Stomach smooth muscle (tissue), 2 donors: ENCODE measurements at regions not wholly inside any gene's neighbourhood (a gene's known extent, or its start where the extent isn't known, plus 50 kb on each side); places are given as distances from the start of the nearest gene placed in this dataset.
"Not testable (repeated sequence)": the region's sequence is repeated elsewhere in the genome, so short reads cannot be mapped to it uniquely, and the experiment has no call there.

Experiments
- H3K27ac ChIP-seq: one replicate; pipeline ENCODE4 v1.7.0; 2013; ENCODE audit warnings: mild to moderate bottlenecking, low read length, inconsistent platforms
- H3K27me3 ChIP-seq, 2 donors: one replicate each; pipeline ENCODE4 v1.7.0; 2013; ENCODE audit warnings: low read length in 2 of 2; ENCODE audit not compliant: insufficient read depth in 2 of 2, control insufficient read depth in 1 of 2
- H3K36me3 ChIP-seq, 2 donors: one replicate each; pipeline ENCODE4 v1.7.0; 2013; ENCODE audit warnings: low read length in 2 of 2; ENCODE audit not compliant: control insufficient read depth in 2 of 2, insufficient read depth in 2 of 2
- H3K4me1 ChIP-seq: one replicate; pipeline ENCODE4 v1.7.0; 2013; ENCODE audit warnings: low read length; ENCODE audit not compliant: control insufficient read depth, insufficient read depth
- H3K4me3 ChIP-seq, 2 donors: one replicate each; pipeline ENCODE4 v1.7.0; 2013; ENCODE audit warnings: low read length in 2 of 2
- H3K9ac ChIP-seq, 2 donors: one replicate each; pipeline ENCODE4 v1.7.0; 2013; ENCODE audit warnings: low read length in 2 of 2, mild to moderate bottlenecking in 1 of 2
- H3K9me3 ChIP-seq, 2 donors: one replicate each; pipeline ENCODE4 v1.7.0; 2013; ENCODE audit warnings: low read length in 2 of 2; ENCODE audit not compliant: control insufficient read depth in 2 of 2
- donor health status: healthy.
- donor health status: Pancreatic carcinoma.

GRCh38 chrX:42175843-42176242, 252.5 kb upstream of the CASK start:
- Histone ChIP-seq H3K36me3 (no peaks in the 10 kb centered on the region), H3K27ac (no peak overlapping the region), H3K4me1 (no peaks in the 10 kb centered on the region), H3K4me3 (no peak overlapping the region), H3K27me3 (peaks cover 0 to 11% of the 10 kb centered on the region in 2 donors), H3K9ac (no peak overlapping the region), H3K9me3 (no peaks in the 10 kb centered on the region)

DNA sequence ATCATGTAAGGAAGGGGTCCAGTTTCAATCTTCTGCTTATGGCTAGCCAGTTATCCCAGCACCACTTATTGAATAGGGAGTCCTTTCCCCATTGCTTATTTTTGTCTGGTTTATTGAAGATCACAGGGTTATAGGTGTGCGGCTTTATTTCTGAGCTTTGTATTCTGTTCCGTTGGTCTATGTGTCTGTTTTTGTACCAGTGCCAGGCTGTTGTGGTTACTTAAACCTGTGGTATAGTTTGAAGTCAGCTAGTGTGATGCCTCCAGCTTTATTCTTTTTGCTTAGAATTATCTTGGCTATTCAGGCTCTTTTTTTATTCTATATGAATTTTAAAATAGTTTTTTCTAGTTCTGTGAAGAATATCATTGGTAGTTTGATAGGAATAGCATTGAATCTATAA, 234.6 kb upstream of the CASK start:
- H3K27ac ChIP-seq, H3K9me3 ChIP-seq, H3K27me3 ChIP-seq, H3K36me3 ChIP-seq, H3K4me3 ChIP-seq, H3K9ac ChIP-seq, H3K4me1 ChIP-seq: not testable (repeated sequence)

DNA sequence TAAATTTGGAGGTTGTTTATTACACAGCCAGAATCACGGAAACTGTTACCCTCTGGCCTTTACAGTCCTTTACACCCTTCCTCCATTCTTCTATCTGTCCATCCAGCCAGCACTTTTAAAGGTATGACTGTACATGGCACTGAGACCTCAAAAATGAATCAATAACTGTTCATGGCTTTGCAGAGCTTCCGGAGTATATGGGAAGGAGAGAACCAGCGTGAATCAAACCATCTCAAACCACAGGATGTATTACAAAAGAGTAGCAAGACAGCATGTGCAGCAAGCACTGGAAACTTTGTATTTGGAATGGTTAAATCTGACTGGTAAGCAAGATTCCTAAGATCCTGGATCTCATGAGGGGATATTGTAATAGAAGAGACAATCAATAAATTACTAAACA, 228.5 kb upstream of the CASK start:
- H3K9me3 ChIP-seq = no peaks in the 10 kb centered on the region
- H3K9ac ChIP-seq = no peak overlapping the region
- H3K27ac ChIP-seq = no peak overlapping the region
- H3K4me1 ChIP-seq = no peaks in the 10 kb centered on the region
- peaks cover 0 to 7% of the 10 kb centered on the region in 2 donors for H3K27me3 ChIP-seq
- no peaks in the 10 kb centered on the region for H3K36me3 ChIP-seq
- H3K4me3 ChIP-seq = no peak overlapping the region

DNA sequence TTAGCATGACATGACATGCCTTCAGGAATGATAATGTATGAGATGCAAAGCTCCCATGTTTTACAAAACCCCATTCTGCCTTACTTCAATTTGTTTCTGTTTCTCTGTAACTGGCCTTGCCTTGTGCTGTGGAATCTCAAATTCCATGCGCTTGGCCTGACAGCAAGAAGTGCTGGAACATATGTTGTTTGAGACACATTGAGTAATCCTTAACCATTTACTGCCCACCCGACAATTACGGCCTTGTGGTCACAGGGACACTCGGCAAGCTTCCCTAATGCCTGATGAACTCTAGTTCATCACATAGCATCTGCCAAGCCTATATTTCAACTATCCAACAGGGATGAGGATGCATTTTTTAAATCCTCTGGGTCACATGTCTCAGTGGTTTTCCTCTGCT, 226.4 kb upstream of the CASK start:
- H3K27me3 ChIP-seq = peaks cover 0 to 4% of the 10 kb centered on the region in 2 donors
- no peaks in the 10 kb centered on the region for H3K36me3 ChIP-seq
- H3K4me1 ChIP-seq = no peaks in the 10 kb centered on the region
- no peaks in the 10 kb centered on the region for H3K9me3 ChIP-seq
- no peak overlapping the region for H3K4me3 ChIP-seq
- no peak overlapping the region for H3K9ac ChIP-seq
- no peak overlapping the region for H3K27ac ChIP-seq

DNA sequence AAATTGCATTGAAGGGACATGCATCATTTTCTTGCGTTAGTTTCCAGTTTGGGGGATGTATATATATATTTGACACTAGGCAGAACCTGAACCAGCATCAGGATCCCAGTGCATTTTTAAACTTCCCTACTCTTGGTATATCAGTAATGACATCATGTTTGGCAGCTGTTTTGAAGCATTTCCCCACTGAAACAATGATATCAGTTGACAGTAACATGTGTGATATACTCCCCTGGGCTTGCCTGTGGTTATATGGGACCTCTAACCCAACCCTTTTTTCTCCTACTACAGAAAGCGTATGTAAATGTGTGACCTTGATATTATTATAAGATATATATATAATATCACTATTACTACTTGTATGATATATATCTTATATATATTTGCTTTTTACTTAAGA, 225.9 kb upstream of the CASK start:
- no peak overlapping the region for H3K27ac ChIP-seq
- no peaks in the 10 kb centered on the region for H3K36me3 ChIP-seq
- no peak overlapping the region for H3K9ac ChIP-seq
- H3K9me3 ChIP-seq = no peaks in the 10 kb centered on the region
- no peak overlapping the region for H3K4me3 ChIP-seq
- peaks cover 0 to 4% of the 10 kb centered on the region in 2 donors for H3K27me3 ChIP-seq
- no peaks in the 10 kb centered on the region for H3K4me1 ChIP-seq

GRCh38 chrX:42143866-42144592, 220.7 kb upstream of the CASK start:
- H3K27me3 ChIP-seq = peaks cover 0 to 6% of the 10 kb centered on the region in 2 donors
- no peaks in the 10 kb centered on the region for H3K4me1 ChIP-seq
- no peak overlapping the region for H3K27ac ChIP-seq
- H3K9me3 ChIP-seq = peaks cover 0 to 1% of the 10 kb centered on the region in 2 donors
- no peak overlapping the region for H3K9ac ChIP-seq
- no peaks in the 10 kb centered on the region for H3K36me3 ChIP-seq
- no peak overlapping the region for H3K4me3 ChIP-seq

GRCh38 chrX:42140320-42140719, 217.0 kb upstream of the CASK start:
- Histone ChIP-seq H3K9me3 (peaks cover 0 to 3% of the 10 kb centered on the region in 2 donors), H3K9ac (no peak overlapping the region), H3K27me3 (peaks cover 0 to 6% of the 10 kb centered on the region in 2 donors)

GRCh38 chrX:42135583-42136228, 212.4 kb upstream of the CASK start:
- Histone ChIP-seq H3K4me1 (no peaks in the 10 kb centered on the region), H3K4me3 (no peak overlapping the region), H3K9me3 (peaks cover 0 to 3% of the 10 kb centered on the region in 2 donors), H3K9ac (no peak overlapping the region), H3K36me3 (no peaks in the 10 kb centered on the region), H3K27ac (no peak overlapping the region), H3K27me3 (no peaks in the 10 kb centered on the region)

More at GRCh38 chrX:42140320-42140719, 217.0 kb upstream of the CASK start:
- Histone ChIP-seq H3K4me3 (no peak overlapping the region), H3K36me3 (no peaks in the 10 kb centered on the region), H3K27ac (no peak overlapping the region), H3K4me1 (no peaks in the 10 kb centered on the region)

DNA sequence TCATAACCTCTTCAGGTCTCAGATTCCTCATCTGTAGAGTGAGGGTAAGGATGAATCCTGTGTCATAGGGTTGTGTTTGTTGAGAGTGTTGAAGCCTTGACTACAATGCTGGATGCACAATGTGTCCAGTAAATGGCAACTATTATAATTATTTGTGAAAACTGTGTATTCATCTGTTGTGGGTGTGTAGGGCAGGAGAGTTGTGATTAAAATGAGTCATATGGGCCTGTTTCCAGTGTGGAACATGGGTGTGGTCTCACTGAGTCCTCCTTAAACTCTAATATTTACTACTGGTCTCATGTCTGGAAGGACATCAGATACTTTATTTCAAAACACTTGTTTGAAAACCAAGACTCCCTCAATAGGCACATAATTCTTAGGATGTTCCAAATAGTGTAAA, 208.5 kb upstream of the CASK start:
- Histone ChIP-seq H3K27me3 (peaks cover 0 to 2% of the 10 kb centered on the region in 2 donors), H3K27ac (no peak overlapping the region), H3K4me1 (no peaks in the 10 kb centered on the region)

GRCh38 chrX:42129022-42129940, 205.9 kb upstream of the CASK start:
- Histone ChIP-seq H3K27me3 (peaks cover 0 to 2% of the 10 kb centered on the region in 2 donors), H3K9ac (no peak overlapping the region)

More for the DNA sequence above, 208.5 kb upstream of the CASK start:
- H3K9me3 ChIP-seq = no peaks in the 10 kb centered on the region
- no peaks in the 10 kb centered on the region for H3K36me3 ChIP-seq
- H3K9ac ChIP-seq = no peak overlapping the region
- H3K4me3 ChIP-seq = no peak overlapping the region

More at GRCh38 chrX:42129022-42129940, 205.9 kb upstream of the CASK start:
- Histone ChIP-seq H3K27ac (no peak overlapping the region), H3K9me3 (no peaks in the 10 kb centered on the region), H3K4me3 (no peak overlapping the region), H3K36me3 (no peaks in the 10 kb centered on the region), H3K4me1 (no peaks in the 10 kb centered on the region)
